ENCODE measurements at regions not wholly inside any gene's neighbourhood (a gene's known extent, or its start where the extent isn't known, plus 50 kb on each side); places are given as distances from the start of the nearest gene placed in this dataset.

DNA sequence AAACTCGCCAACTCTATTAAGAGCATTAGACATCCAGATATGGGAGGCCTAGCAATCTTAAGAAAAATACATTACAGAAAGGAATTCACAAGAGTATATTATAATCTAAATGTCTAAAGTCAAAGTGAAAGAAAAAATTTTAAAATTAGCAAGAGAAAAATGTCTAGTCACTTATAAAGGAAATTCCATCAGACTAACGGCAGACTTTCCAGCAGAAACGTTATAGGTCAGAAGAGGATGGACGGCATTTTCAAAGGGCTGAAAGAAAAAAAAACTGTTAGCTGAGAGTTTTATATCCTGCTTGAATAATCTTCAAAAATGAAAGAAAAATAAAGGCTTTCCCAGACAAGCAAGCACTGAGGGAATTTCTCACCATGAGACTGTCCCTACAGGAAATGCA, 269.0 kb downstream of the HDGFL1 start:
- TF ChIP-seq, protein P1, sequence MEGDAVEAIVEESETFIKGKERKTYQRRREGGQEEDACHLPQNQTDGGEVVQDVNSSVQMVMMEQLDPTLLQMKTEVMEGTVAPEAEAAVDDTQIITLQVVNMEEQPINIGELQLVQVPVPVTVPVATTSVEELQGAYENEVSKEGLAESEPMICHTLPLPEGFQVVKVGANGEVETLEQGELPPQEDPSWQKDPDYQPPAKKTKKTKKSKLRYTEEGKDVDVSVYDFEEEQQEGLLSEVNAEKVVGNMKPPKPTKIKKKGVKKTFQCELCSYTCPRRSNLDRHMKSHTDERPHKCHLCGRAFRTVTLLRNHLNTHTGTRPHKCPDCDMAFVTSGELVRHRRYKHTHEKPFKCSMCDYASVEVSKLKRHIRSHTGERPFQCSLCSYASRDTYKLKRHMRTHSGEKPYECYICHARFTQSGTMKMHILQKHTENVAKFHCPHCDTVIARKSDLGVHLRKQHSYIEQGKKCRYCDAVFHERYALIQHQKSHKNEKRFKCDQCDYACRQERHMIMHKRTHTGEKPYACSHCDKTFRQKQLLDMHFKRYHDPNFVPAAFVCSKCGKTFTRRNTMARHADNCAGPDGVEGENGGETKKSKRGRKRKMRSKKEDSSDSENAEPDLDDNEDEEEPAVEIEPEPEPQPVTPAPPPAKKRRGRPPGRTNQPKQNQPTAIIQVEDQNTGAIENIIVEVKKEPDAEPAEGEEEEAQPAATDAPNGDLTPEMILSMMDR (tag by site-specific recombination; IDR thresholded peaks at IDR 0.05): no peak
- no peak for TF ChIP-seq KLF16 (tag by site-specific recombination; IDR thresholded peaks at IDR 0.05)
